ENCODE measurements at regions not wholly inside any gene's neighbourhood (a gene's known extent, or its start where the extent isn't known, plus 50 kb on each side); places are given as distances from the start of the nearest gene placed in this dataset.

DNA sequence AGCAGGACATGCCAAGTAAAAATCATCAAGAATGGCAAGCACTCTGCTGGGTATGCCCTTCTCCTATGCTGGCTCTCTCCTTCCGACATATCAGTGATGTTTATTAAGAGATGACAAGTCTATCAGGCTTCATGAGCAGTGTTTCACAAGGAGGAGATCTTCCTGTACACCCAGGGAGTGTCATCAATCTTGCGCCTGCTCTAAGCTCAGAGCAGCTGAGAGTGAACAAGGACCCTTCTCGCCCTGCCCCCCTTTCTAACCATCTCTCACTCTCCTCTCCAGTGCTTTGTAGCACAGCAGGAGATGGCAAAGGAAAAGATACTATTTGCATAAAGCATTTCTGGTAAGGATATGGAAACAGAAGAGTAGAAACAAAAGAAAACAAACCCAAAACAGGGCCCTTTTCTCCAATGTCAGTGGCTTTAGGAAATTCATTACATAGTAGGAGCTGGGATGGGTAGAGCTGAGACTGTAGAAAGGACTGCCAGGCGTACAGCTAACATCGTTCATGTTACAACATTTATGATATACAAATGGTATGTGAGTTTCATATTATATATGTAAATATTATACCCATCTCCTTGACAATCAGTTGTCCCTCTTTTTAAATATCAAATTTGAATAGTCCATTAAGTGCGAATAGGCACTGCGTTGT, 201.7 kb downstream of the NUF2 start:
- Histone ChIP-seq H3K27me3 (ENCODE audit: control insufficient read depth in 2 of 2, insufficient read depth in 1 of 2, low read length in 1 of 2) (no peaks in the 10 kb centered on the region), H3K4me3 (ENCODE audit: low read length in 2 of 2) (no peak overlapping the region), H3K4me1 (ENCODE audit: control insufficient read depth in 2 of 2, insufficient read depth in 2 of 2, low read length in 2 of 2) (no peaks in the 10 kb centered on the region), H3K9me3 (ENCODE audit: control insufficient read depth in 2 of 2, insufficient read depth in 1 of 2, low read length in 1 of 2) (no peaks in the 10 kb centered on the region), H3K36me3 (ENCODE audit: control insufficient read depth in 2 of 2, insufficient read depth in 2 of 2, low read length in 1 of 2) (no peaks in the 10 kb centered on the region), H3K27ac (ENCODE audit: low read depth in 1 of 2, low read length in 1 of 2) (no peak overlapping the region)
- no peak for DNase-seq (ENCODE audit: low read depth in 6 of 9, low spot score in 9 of 9)
- WGBS, result 87% methylated on average over 7 of the region's 7 CpGs

DNA sequence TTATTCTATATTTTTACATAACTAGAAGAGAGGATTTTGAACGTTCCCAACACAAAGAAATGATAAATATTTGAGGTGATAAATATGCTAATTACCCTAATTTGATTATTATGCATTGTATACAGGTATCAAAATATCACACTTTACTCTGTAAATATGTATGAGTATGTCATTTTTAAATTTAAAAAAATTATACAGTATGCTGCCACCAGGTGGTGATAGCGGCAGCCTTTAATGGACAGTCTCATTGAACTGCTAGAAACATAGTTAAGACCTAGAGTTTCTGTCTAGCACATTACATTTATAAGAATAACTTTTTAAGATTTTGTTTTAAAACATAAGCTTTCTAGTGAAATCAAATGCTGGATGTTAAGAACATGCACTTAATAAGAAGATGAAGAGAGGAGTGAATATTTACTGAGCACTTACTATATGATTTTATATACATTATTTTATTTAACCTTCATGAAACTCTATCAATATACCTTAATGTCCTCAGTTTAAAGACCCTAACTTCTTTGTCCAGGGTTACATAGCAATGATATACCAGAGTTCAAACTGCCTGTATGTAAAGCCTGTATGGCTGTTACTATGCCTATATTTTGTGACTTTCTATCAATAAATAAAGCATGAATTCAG, 207.1 kb downstream of the NUF2 start:
- Histone ChIP-seq H3K4me1 (ENCODE audit: control insufficient read depth in 2 of 2, insufficient read depth in 2 of 2, low read length in 2 of 2) (no peaks in the 10 kb centered on the region), H3K36me3 (ENCODE audit: control insufficient read depth in 2 of 2, insufficient read depth in 2 of 2, low read length in 1 of 2) (no peaks in the 10 kb centered on the region), H3K27ac (ENCODE audit: low read depth in 1 of 2, low read length in 1 of 2) (no peak overlapping the region), H3K27me3 (ENCODE audit: control insufficient read depth in 2 of 2, insufficient read depth in 1 of 2, low read length in 1 of 2) (no peaks in the 10 kb centered on the region), H3K9me3 (ENCODE audit: control insufficient read depth in 2 of 2, insufficient read depth in 1 of 2, low read length in 1 of 2) (no peaks in the 10 kb centered on the region), H3K4me3 (ENCODE audit: low read length in 2 of 2) (no peak overlapping the region)
- no peak for DNase-seq (ENCODE audit: low read depth in 6 of 9, low spot score in 9 of 9)
- WGBS, result 48% methylated on average over 2 of the region's 2 CpGs

DNA sequence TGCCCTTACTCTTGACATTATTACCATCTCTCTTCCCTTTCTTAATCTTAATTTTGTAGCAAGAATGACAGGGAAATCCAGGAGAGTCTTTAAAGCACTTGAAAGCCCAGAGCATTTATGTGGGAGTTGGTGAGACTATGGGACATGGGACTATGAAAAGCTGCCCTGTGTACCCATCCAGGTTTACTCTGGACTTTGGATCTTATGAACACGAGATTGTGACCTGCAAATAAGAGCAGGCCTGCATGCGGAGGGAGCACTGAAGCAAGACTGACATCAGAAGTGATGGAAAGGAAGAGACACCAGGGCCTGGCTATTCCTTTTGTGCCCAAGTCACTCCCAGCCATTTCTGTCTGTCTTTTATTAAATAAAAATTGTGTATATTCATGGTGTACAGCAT, 209.6 kb downstream of the NUF2 start:
- Histone ChIP-seq H3K9me3 (ENCODE audit: control insufficient read depth in 2 of 2, insufficient read depth in 1 of 2, low read length in 1 of 2) (no peaks in the 10 kb centered on the region), H3K27me3 (ENCODE audit: control insufficient read depth in 2 of 2, insufficient read depth in 1 of 2, low read length in 1 of 2) (no peaks in the 10 kb centered on the region), H3K36me3 (ENCODE audit: control insufficient read depth in 2 of 2, insufficient read depth in 2 of 2, low read length in 1 of 2) (no peaks in the 10 kb centered on the region), H3K27ac (ENCODE audit: low read depth in 1 of 2, low read length in 1 of 2) (no peak overlapping the region), H3K4me1 (ENCODE audit: control insufficient read depth in 2 of 2, insufficient read depth in 2 of 2, low read length in 2 of 2) (no peaks in the 10 kb centered on the region), H3K4me3 (ENCODE audit: low read length in 2 of 2) (no peak overlapping the region)
- 84% methylated on average over 2 of the region's 2 CpGs for WGBS
- no peak for DNase-seq (ENCODE audit: low read depth in 6 of 9, low spot score in 9 of 9)

DNA sequence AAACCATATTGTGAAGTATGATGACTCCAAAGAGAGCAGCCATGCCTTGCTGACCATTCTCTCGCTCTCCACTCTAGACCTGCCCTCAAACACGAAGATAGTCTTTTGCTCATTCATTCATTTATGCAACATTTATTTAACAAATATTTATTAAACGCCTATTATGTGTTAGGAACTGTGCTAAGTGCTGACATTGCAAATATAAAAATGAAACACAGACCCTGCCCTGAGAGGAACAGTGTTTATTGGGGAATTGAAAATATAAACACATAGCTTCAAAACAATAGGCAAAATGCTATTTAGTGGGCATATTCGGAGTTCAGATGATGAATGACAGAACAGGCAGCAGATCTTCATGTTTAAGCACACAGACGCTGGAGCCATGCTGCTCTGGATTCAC, 213.6 kb downstream of the NUF2 start:
- H3K9me3 ChIP-seq (ENCODE audit: control insufficient read depth in 2 of 2, insufficient read depth in 1 of 2, low read length in 1 of 2), result no peaks in the 10 kb centered on the region
- 91% methylated on average over 5 of the region's 5 CpGs for WGBS
- no peaks in the 10 kb centered on the region for H3K4me1 ChIP-seq (ENCODE audit: control insufficient read depth in 2 of 2, insufficient read depth in 2 of 2, low read length in 2 of 2)
- DNase-seq (ENCODE audit: low read depth in 6 of 9, low spot score in 9 of 9), result no peak
- no peak overlapping the region for H3K27ac ChIP-seq (ENCODE audit: low read depth in 1 of 2, low read length in 1 of 2)
- H3K27me3 ChIP-seq (ENCODE audit: control insufficient read depth in 2 of 2, insufficient read depth in 1 of 2, low read length in 1 of 2), result no peaks in the 10 kb centered on the region
- H3K4me3 ChIP-seq (ENCODE audit: low read length in 2 of 2), result no peak overlapping the region
- H3K36me3 ChIP-seq (ENCODE audit: control insufficient read depth in 2 of 2, insufficient read depth in 2 of 2, low read length in 1 of 2), result no peaks in the 10 kb centered on the region

DNA sequence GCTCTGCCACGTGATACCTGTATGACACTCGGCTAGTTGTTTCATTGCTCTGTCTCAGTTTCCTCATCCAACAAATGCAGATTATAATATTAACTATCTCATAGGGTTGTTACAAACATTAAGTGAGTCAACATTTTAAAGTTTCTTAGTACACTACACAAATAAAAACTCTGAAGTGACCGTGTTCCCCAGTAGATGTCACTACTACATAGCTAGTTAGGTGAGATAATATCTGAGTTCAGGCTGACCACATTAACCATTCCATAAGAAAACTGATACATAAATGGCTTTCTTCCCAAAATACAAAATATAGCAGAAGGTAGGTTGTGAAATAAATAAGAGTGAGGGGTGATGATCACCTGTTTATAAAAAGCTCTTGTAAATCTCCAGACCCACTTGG, 214.1 kb downstream of the NUF2 start:
- H3K27ac ChIP-seq (ENCODE audit: low read depth in 1 of 2, low read length in 1 of 2), result no peak overlapping the region
- H3K4me1 ChIP-seq (ENCODE audit: control insufficient read depth in 2 of 2, insufficient read depth in 2 of 2, low read length in 2 of 2), result no peaks in the 10 kb centered on the region
- H3K9me3 ChIP-seq (ENCODE audit: control insufficient read depth in 2 of 2, insufficient read depth in 1 of 2, low read length in 1 of 2), result no peaks in the 10 kb centered on the region
- H3K36me3 ChIP-seq (ENCODE audit: control insufficient read depth in 2 of 2, insufficient read depth in 2 of 2, low read length in 1 of 2), result no peaks in the 10 kb centered on the region
- H3K27me3 ChIP-seq (ENCODE audit: control insufficient read depth in 2 of 2, insufficient read depth in 1 of 2, low read length in 1 of 2), result no peaks in the 10 kb centered on the region
- WGBS, result 80% methylated on average over 3 of the region's 3 CpGs
- DNase-seq (ENCODE audit: low read depth in 6 of 9, low spot score in 9 of 9), result no peak
- no peak overlapping the region for H3K4me3 ChIP-seq (ENCODE audit: low read length in 2 of 2)

DNA sequence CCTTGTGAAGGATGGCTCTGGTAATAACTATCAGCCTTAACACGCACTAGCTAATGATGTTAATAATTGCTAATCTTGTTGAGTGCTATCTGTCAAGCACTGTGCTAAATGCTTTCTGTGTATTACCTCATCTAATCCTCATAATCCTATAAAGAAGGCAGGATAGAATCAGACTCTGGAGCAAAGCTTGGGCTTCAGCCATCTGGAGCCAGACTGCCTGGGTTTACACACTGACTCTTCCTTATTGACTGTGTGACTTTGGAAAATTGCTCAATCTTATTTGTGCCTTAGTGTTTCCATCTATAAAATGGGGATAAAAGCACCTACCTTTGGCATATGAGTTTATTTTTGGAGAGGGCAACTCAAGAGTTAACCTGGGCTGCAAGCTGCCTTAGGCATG, 216.1 kb downstream of the NUF2 start:
- Histone ChIP-seq H3K36me3 (ENCODE audit: control insufficient read depth in 2 of 2, insufficient read depth in 2 of 2, low read length in 1 of 2) (no peaks in the 10 kb centered on the region), H3K27me3 (ENCODE audit: control insufficient read depth in 2 of 2, insufficient read depth in 1 of 2, low read length in 1 of 2) (no peaks in the 10 kb centered on the region), H3K9me3 (ENCODE audit: control insufficient read depth in 2 of 2, insufficient read depth in 1 of 2, low read length in 1 of 2) (no peaks in the 10 kb centered on the region), H3K27ac (ENCODE audit: low read depth in 1 of 2, low read length in 1 of 2) (no peak overlapping the region), H3K4me1 (ENCODE audit: control insufficient read depth in 2 of 2, insufficient read depth in 2 of 2, low read length in 2 of 2) (no peaks in the 10 kb centered on the region), H3K4me3 (ENCODE audit: low read length in 2 of 2) (no peak overlapping the region)
- 93% methylated on average over 1 of the region's 1 CpG for WGBS
- no peak for DNase-seq (ENCODE audit: low read depth in 6 of 9, low spot score in 9 of 9)

DNA sequence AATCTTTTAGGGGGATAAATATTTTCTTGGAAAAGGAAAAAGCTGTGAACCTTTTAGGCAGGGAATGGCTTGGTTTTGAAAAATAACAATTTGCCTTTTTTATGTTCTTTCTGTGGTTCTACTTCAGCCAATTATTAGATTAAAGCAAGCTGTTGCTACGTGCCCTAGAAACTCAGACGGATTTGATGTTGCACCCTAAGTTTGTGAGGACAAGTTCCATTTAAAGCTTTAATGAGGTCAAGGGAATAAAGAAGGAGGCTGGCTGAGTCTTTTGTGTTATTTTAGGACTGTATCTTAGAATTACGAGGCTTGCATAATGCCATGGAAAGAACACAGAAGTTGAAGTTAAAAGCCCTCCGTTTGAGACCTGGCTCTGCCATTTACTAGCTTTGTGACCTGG, 216.9 kb downstream of the NUF2 start:
- H3K27me3 ChIP-seq (ENCODE audit: control insufficient read depth in 2 of 2, insufficient read depth in 1 of 2, low read length in 1 of 2), result no peaks in the 10 kb centered on the region
- no peak overlapping the region for H3K27ac ChIP-seq (ENCODE audit: low read depth in 1 of 2, low read length in 1 of 2)
- no peaks in the 10 kb centered on the region for H3K9me3 ChIP-seq (ENCODE audit: control insufficient read depth in 2 of 2, insufficient read depth in 1 of 2, low read length in 1 of 2)
- WGBS, result 92% methylated on average over 4 of the region's 4 CpGs
- H3K36me3 ChIP-seq (ENCODE audit: control insufficient read depth in 2 of 2, insufficient read depth in 2 of 2, low read length in 1 of 2), result no peaks in the 10 kb centered on the region
- no peak for DNase-seq (ENCODE audit: low read depth in 6 of 9, low spot score in 9 of 9)
- no peak overlapping the region for H3K4me3 ChIP-seq (ENCODE audit: low read length in 2 of 2)
- H3K4me1 ChIP-seq (ENCODE audit: control insufficient read depth in 2 of 2, insufficient read depth in 2 of 2, low read length in 2 of 2), result no peaks in the 10 kb centered on the region

DNA sequence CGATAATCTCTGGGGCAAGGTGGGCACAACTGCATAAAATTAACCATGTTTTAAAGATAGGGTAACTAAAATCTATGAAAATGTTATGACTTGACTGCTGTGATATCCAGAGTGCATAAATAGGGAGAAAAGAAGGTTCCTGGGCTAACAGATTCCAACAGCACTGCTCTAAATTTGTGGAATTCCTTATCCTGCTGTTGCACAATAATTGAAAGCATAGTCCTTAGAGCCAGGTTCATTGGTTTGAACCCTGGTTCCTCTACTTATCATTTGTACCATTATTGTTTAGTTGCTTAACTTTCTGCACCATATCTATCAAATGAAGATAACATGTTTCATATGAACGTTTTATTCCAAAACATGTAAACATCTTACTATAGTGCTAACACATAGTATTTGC, 219.0 kb downstream of the NUF2 start:
- Histone ChIP-seq H3K9me3 (ENCODE audit: control insufficient read depth in 2 of 2, insufficient read depth in 1 of 2, low read length in 1 of 2) (no peaks in the 10 kb centered on the region), H3K27ac (ENCODE audit: low read depth in 1 of 2, low read length in 1 of 2) (no peak overlapping the region), H3K4me3 (ENCODE audit: low read length in 2 of 2) (no peak overlapping the region), H3K36me3 (ENCODE audit: control insufficient read depth in 2 of 2, insufficient read depth in 2 of 2, low read length in 1 of 2) (no peaks in the 10 kb centered on the region), H3K27me3 (ENCODE audit: control insufficient read depth in 2 of 2, insufficient read depth in 1 of 2, low read length in 1 of 2) (no peaks in the 10 kb centered on the region), H3K4me1 (ENCODE audit: control insufficient read depth in 2 of 2, insufficient read depth in 2 of 2, low read length in 2 of 2) (no peaks in the 10 kb centered on the region)
- WGBS, result 94% methylated on average over 2 of the region's 2 CpGs
- no peak for DNase-seq (ENCODE audit: low read depth in 6 of 9, low spot score in 9 of 9)

DNA sequence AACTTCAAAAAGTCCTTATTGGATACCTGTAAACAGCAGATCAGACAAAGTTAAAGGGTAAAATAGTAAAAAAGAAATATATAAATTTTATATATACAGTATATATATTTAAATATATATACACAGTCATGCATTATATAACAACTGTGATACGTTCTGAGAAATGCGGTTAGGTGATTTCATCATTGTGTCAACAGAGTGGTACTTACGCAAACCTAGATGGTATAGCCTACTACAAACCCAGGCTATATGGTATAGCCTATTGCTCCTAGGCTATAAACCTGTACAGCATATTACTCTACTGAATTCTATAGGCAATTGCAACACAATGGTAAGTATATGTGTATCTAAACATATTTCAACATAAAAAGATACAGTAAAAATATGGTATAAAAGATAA, 222.7 kb downstream of the NUF2 start:
- WGBS, result 98% methylated on average over 3 of the region's 3 CpGs
- Histone ChIP-seq H3K9me3 (ENCODE audit: control insufficient read depth in 2 of 2, insufficient read depth in 1 of 2, low read length in 1 of 2) (no peaks in the 10 kb centered on the region), H3K36me3 (ENCODE audit: control insufficient read depth in 2 of 2, insufficient read depth in 2 of 2, low read length in 1 of 2) (no peaks in the 10 kb centered on the region), H3K27ac (ENCODE audit: low read depth in 1 of 2, low read length in 1 of 2) (no peak overlapping the region), H3K4me3 (ENCODE audit: low read length in 2 of 2) (no peak overlapping the region), H3K27me3 (ENCODE audit: control insufficient read depth in 2 of 2, insufficient read depth in 1 of 2, low read length in 1 of 2) (no peaks in the 10 kb centered on the region), H3K4me1 (ENCODE audit: control insufficient read depth in 2 of 2, insufficient read depth in 2 of 2, low read length in 2 of 2) (no peaks in the 10 kb centered on the region)
- no peak for DNase-seq (ENCODE audit: low read depth in 6 of 9, low spot score in 9 of 9)

All from thymus (tissue), 11 donors.